GM19025 (cell line): ENCODE measurements at regions not wholly inside any gene's neighbourhood (a gene's known extent, or its start where the extent isn't known, plus 50 kb on each side); places are given as distances from the start of the nearest gene placed in this dataset.
"Not testable (repeated sequence)": the region's sequence is repeated elsewhere in the genome, so short reads cannot be mapped to it uniquely, and the experiment has no call there.

Source experiments
- ATAC-seq: cut with Tn5 transposase; IDR thresholded peaks from one replicate; pipeline ENCODE4 v1.9.1; 2021; ENCODE audit warnings: mild to moderate bottlenecking, low read depth, moderate library complexity; ENCODE audit not compliant: unreplicated experiment

GRCh38 chr5:89706731-89707130 is 702.8 kb downstream of the CETN3 start:
- no peak for ATAC-seq

- no peak for ATAC-seq
Measured at GRCh38 chr5:89703817-89704216, 705.7 kb downstream of the CETN3 start.

- no peak for ATAC-seq
Measured at GRCh38 chr5:89698028-89698427, 711.5 kb downstream of the CETN3 start.

GRCh38 chr5:89697581-89697980 is 712.0 kb downstream of the CETN3 start:
- ATAC-seq = no peak

- no peak for ATAC-seq
Measured at GRCh38 chr5:89695371-89695770, 714.2 kb downstream of the CETN3 start.

GRCh38 chr5:89694026-89694550 is 715.5 kb downstream of the CETN3 start:
- ATAC-seq = no peak

- no peak for ATAC-seq
Measured at GRCh38 chr5:89690331-89690730, 719.2 kb downstream of the CETN3 start.

- no peak for ATAC-seq
Measured at GRCh38 chr5:89686081-89686765, 723.3 kb downstream of the CETN3 start.

- ATAC-seq = no peak
Measured at GRCh38 chr5:89676634-89677033, 732.9 kb downstream of the CETN3 start.

- ATAC-seq = no peak
Measured at GRCh38 chr5:89673019-89673418, 736.5 kb downstream of the CETN3 start.

GRCh38 chr5:89668821-89669220 is 740.7 kb downstream of the CETN3 start:
- no peak for ATAC-seq

GRCh38 chr5:89662499-89662898 is 747.1 kb downstream of the CETN3 start:
- no peak for ATAC-seq

GRCh38 chr5:89638871-89639270 is 755.9 kb upstream of the MEF2C start:
- ATAC-seq = no peak

GRCh38 chr5:89634176-89634575 is 751.2 kb upstream of the MEF2C start:
- ATAC-seq = not testable (repeated sequence)

- ATAC-seq = not testable (repeated sequence)
Measured at GRCh38 chr5:89630064-89630463, 747.1 kb upstream of the MEF2C start.

- ATAC-seq = no peak
Measured at GRCh38 chr5:89628876-89629635, 746.1 kb upstream of the MEF2C start.

GRCh38 chr5:89615839-89616518 is 733.0 kb upstream of the MEF2C start:
- no peak for ATAC-seq

- ATAC-seq = peak; percentile 98
Measured at GRCh38 chr5:89613222-89613956, 730.4 kb upstream of the MEF2C start.

GRCh38 chr5:89606939-89607534 is 724.1 kb upstream of the MEF2C start:
- no peak for ATAC-seq

- ATAC-seq = no peak
Measured at GRCh38 chr5:89604342-89604741, 721.4 kb upstream of the MEF2C start.
